NCI-H2171 treated with DMSO at 0.1 percent for 48 hours (cell line): ENCODE measurements at regions not wholly inside any gene's neighbourhood (a gene's known extent, or its start where the extent isn't known, plus 50 kb on each side); places are given as distances from the start of the nearest gene placed in this dataset.

ENCODE experiments used
- DNase-seq: peaks from one replicate; lab custom pipeline; 2025; lab: John Stamatoyannopoulos, UW

GRCh38 chr11:86119077-86119476, 50.2 kb upstream of the PICALM start:
- DNase-seq, result no peak
